ENCODE measurements at regions not wholly inside any gene's neighbourhood (a gene's known extent, or its start where the extent isn't known, plus 50 kb on each side); places are given as distances from the start of the nearest gene placed in this dataset.

GRCh38 chr1:5485436-5485835 is 506.8 kb downstream of the NPHP4 start:
- no peak for TF ChIP-seq CTCF (IDR thresholded peaks at IDR 0.05)
- TF ChIP-seq POLR2A (IDR thresholded peaks at IDR 0.05), result no peak
